Left ventricle myocardium inferior (tissue), 1 donor: ENCODE measurements at regions not wholly inside any gene's neighbourhood (a gene's known extent, or its start where the extent isn't known, plus 50 kb on each side); places are given as distances from the start of the nearest gene placed in this dataset.

Source experiments
- DNase-seq: peaks from one replicate; pipeline ENCODE4 v3.0.0-alpha.2; 2020
- H3K27ac ChIP-seq: fragments of 200-600 bp; replicated peaks from 2 replicates; pipeline ENCODE4 v1.8.0; 2021
- H3K27me3 ChIP-seq: fragments of 200-600 bp; 2 replicates; pipeline ENCODE4 v1.8.0; 2021; ENCODE audit warnings: low read depth
- H3K36me3 ChIP-seq: fragments of 200-600 bp; 2 replicates; pipeline ENCODE4 v1.8.0; 2021
- H3K4me1 ChIP-seq: fragments of 200-600 bp; 2 replicates; pipeline ENCODE4 v1.8.0; 2021
- H3K4me3 ChIP-seq: fragments of 200-600 bp; 2 replicates; pipeline ENCODE4 v1.8.0; 2021; ENCODE audit warnings: mild to moderate bottlenecking, moderate library complexity
- H3K9me3 ChIP-seq: fragments of 200-600 bp; replicated peaks from 2 replicates; pipeline ENCODE4 v1.8.0; 2021
- CTCF ChIP-seq: fragments of 200-600 bp; IDR thresholded peaks from 2 replicates; pipeline ENCODE4 v1.8.0; 2021; ENCODE audit warnings: antibody characterized with exemption, mild to moderate bottlenecking, borderline replicate concordance
- intact Hi-C: fragments of 100-400 bp; cut with micrococcal nuclease; formaldehyde crosslinking; loops from one replicate; pipeline ENCODE4 v1.11.0; 2022
- donor health status: DM: no; HTN: yes; CAD: no; lungs with severe emphysema.

- intact Hi-C loops, result no loop called here
- H3K27me3 ChIP-seq, result no peaks in the 10 kb centered on the region
- DNase-seq, result peak; percentile 55
- H3K4me3 ChIP-seq, result peak overlapping the region; percentile 14
- TF ChIP-seq CTCF, result no peak
- H3K4me1 ChIP-seq, result peaks cover 30% of the 10 kb centered on the region
- H3K9me3 ChIP-seq, result no peaks in the 10 kb centered on the region
- H3K27ac ChIP-seq, result peak overlapping the region; percentile 85
- no peaks in the 10 kb centered on the region for H3K36me3 ChIP-seq
These were observed 58.1 kb upstream of the EPCAM start for GRCh38 chr2:47310801-47311560.

- Histone ChIP-seq H3K4me3 (no peak overlapping the region), H3K36me3 (no peaks in the 10 kb centered on the region), H3K27ac (peak overlapping the region; percentile 85), H3K27me3 (no peaks in the 10 kb centered on the region), H3K9me3 (no peaks in the 10 kb centered on the region), H3K4me1 (peaks cover 30% of the 10 kb centered on the region)
- DNase-seq, result no peak
- intact Hi-C loops, result no loop called here
- no peak for TF ChIP-seq CTCF
These were observed 58.9 kb upstream of the EPCAM start for GRCh38 chr2:47309952-47310800.

- Histone ChIP-seq H3K9me3 (no peaks in the 10 kb centered on the region), H3K27me3 (no peaks in the 10 kb centered on the region), H3K4me1 (peaks cover 30% of the 10 kb centered on the region), H3K36me3 (no peaks in the 10 kb centered on the region), H3K27ac (peak overlapping the region; percentile 85), H3K4me3 (no peak overlapping the region)
- no peak for DNase-seq
- intact Hi-C loops, result no loop called here
- no peak for TF ChIP-seq CTCF
These were observed 59.6 kb upstream of the EPCAM start for GRCh38 chr2:47309472-47309951.

GRCh38 chr2:47307066-47307465 lies 62.0 kb upstream of the EPCAM start:
- DNase-seq, result no peak
- TF ChIP-seq CTCF, result no peak
- no peak overlapping the region for H3K27ac ChIP-seq
- H3K4me1 ChIP-seq, result peaks cover 30% of the 10 kb centered on the region
- H3K36me3 ChIP-seq, result no peaks in the 10 kb centered on the region
- no peaks in the 10 kb centered on the region for H3K9me3 ChIP-seq
- H3K4me3 ChIP-seq, result no peak overlapping the region
- intact Hi-C loops, result no loop called here
- no peaks in the 10 kb centered on the region for H3K27me3 ChIP-seq

GRCh38 chr2:47304654-47305053 lies 64.5 kb upstream of the EPCAM start:
- Histone ChIP-seq H3K4me3 (no peak overlapping the region), H3K27me3 (no peaks in the 10 kb centered on the region), H3K27ac (no peak overlapping the region), H3K9me3 (no peaks in the 10 kb centered on the region), H3K36me3 (no peaks in the 10 kb centered on the region), H3K4me1 (peaks cover 6% of the 10 kb centered on the region)
- no peak for TF ChIP-seq CTCF
- DNase-seq, result no peak
- intact Hi-C loops, result no loop called here
